GM12892 (cell line): ENCODE measurements at regions not wholly inside any gene's neighbourhood (a gene's known extent, or its start where the extent isn't known, plus 50 kb on each side); places are given as distances from the start of the nearest gene placed in this dataset.

ENCODE experiments used
- DNase-seq: peaks from one replicate; pipeline ENCODE4 v3.0.0; 2011; ENCODE audit not compliant: insufficient read length
- FAIRE-seq: peaks from 2 replicates; lab custom pipeline; 2011; peaks lifted over from hg19 to GRCh38; lab: Jason Lieb, UNC
- POLR2A ChIP-seq: IDR thresholded peaks from 2 replicates; pipeline ENCODE4 v1.6.1; 2011; ENCODE audit warnings: low read depth, low read length, control low read depth
- POLR2AphosphoS5 ChIP-seq: IDR thresholded peaks from 2 replicates; pipeline ENCODE4 v1.6.1; 2011; ENCODE audit warnings: low read depth, low read length, control low read depth
- TAF1 ChIP-seq: IDR thresholded peaks from 2 replicates; pipeline ENCODE4 v1.6.1; 2011; ENCODE audit warnings: low read depth, mild to moderate bottlenecking, control low read depth, low read length, borderline replicate concordance

GRCh38 chr4:26124753-26125321 is 196.0 kb upstream of the RBPJ start:
- no peak for DNase-seq
- TF ChIP-seq POLR2AphosphoS5, result no peak
- no peak for TF ChIP-seq TAF1
- no peak for TF ChIP-seq POLR2A
- no peak for FAIRE-seq

GRCh38 chr4:26126143-26126718 is 194.6 kb upstream of the RBPJ start:
- DNase-seq, result no peak
- TF ChIP-seq TAF1 (no peak), POLR2A (no peak), POLR2AphosphoS5 (no peak)
- FAIRE-seq, result peak; percentile 92

GRCh38 chr4:26126994-26127393 is 193.8 kb upstream of the RBPJ start:
- FAIRE-seq (peak; percentile 50), DNase-seq (no peak)
- TF ChIP-seq TAF1 (no peak), POLR2AphosphoS5 (no peak), POLR2A (no peak)

GRCh38 chr4:26127851-26128337 is 192.9 kb upstream of the RBPJ start:
- DNase-seq, result no peak
- peak; percentile 33 for FAIRE-seq
- TF ChIP-seq POLR2A, result no peak
- no peak for TF ChIP-seq POLR2AphosphoS5
- TF ChIP-seq TAF1, result no peak

GRCh38 chr4:26130173-26130572 is 190.6 kb upstream of the RBPJ start:
- DNase-seq (peak; percentile 24), FAIRE-seq (peak; percentile 97)
- TF ChIP-seq POLR2A, result no peak
- no peak for TF ChIP-seq POLR2AphosphoS5
- no peak for TF ChIP-seq TAF1

- DNase-seq, result no peak
- TF ChIP-seq TAF1 (no peak), POLR2A (no peak), POLR2AphosphoS5 (no peak)
- FAIRE-seq, result peak; percentile 88
Measured at GRCh38 chr4:26130841-26131432, 189.9 kb upstream of the RBPJ start.

DNA sequence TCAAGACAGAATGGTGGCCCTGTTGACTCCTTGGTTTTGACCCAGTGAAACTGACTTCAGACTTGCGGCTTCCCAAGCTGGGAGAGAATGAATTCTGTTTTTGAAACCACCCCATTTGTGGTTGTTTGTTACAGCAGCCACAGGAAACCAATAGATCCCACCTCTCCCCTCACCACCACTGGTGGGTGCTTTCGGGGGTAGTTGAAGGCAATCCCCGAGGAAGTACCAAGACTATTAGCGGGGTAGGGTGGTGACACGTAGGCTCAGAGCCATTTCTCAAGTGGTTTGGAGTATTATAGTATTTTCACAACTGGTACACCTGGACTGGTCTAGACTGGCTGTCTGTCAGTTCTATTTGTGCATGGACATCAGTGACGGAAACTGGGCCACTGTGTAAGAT is 189.1 kb upstream of the RBPJ start:
- DNase-seq (no peak), FAIRE-seq (peak; percentile 69)

GRCh38 chr4:26132858-26133257 is 188.0 kb upstream of the RBPJ start:
- FAIRE-seq, result peak; percentile 79
- TF ChIP-seq POLR2AphosphoS5, result no peak
- no peak for TF ChIP-seq POLR2A
- no peak for TF ChIP-seq TAF1
- DNase-seq, result no peak

More for the DNA sequence above, 189.1 kb upstream of the RBPJ start:
- TF ChIP-seq POLR2A, result no peak
- TF ChIP-seq POLR2AphosphoS5, result peak; percentile 29; the same call in 1 of the 2 replicates
- 0 out of 2 replicates have a peak, but pooled peaks have one; percentile 28 for TF ChIP-seq TAF1

DNA sequence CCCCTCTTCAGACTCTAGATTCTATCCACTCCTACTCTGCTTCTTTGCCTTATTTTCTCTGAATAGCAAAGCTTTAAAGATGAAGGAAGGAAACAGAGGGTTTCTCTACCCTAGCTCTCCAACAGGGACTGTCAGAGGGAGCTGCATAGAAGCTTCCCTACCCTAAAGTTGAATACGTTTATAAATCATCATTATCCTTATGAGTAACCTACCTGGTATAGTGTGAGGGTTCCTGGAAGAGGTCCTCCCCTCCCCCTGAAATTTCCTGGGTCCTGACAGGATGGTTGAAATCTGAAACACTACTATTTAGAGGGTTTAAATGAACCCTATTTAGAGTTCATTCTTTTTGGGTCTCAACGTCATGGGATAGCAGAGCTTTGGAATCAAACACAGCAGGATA is 187.0 kb upstream of the RBPJ start:
- FAIRE-seq (no peak), DNase-seq (no peak)
- TF ChIP-seq POLR2AphosphoS5 (no peak), TAF1 (no peak), POLR2A (no peak)

GRCh38 chr4:26135331-26135730 is 185.5 kb upstream of the RBPJ start:
- FAIRE-seq (no peak), DNase-seq (no peak)

DNA sequence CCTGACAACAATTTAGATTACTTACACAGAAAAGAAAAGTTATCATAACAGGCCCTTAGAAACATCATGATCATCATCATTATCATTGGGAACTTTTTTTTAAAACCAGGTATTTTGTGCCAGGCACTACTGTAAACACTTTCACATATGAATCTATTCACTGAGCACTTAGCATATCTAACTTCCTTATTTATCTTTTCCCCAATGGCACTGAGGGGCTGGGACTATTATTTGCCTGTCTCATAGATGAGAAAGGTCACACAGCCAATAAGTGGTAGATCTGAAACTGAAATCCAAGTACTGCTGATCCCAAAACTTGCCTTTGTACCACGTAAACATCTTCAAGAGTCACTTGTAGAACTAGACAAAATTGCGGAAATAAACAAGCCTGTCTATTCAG is 184.2 kb upstream of the RBPJ start:
- FAIRE-seq, result no peak
- TF ChIP-seq POLR2A (no peak), POLR2AphosphoS5 (no peak), TAF1 (no peak)
- DNase-seq, result no peak

More at GRCh38 chr4:26135331-26135730, 185.5 kb upstream of the RBPJ start:
- no peak for TF ChIP-seq POLR2A
- no peak for TF ChIP-seq POLR2AphosphoS5
- no peak for TF ChIP-seq TAF1
